Activated CD4-positive, alpha-beta memory T cell treated with anti-CD3 and anti-CD28 coated beads for 36 hours (primary cell): ENCODE measurements at regions not wholly inside any gene's neighbourhood (a gene's known extent, or its start where the extent isn't known, plus 50 kb on each side); places are given as distances from the start of the nearest gene placed in this dataset.
"Not testable (repeated sequence)": the region's sequence is repeated elsewhere in the genome, so short reads cannot be mapped to it uniquely, and the experiment has no call there.

Experiments
- CTCF ChIA-PET: fragments of 350-600 bp; sonication (Branson Sonifier 250); formaldehyde crosslinking; loops from one replicate; lab custom pipeline; 2021; ENCODE audit warnings: antibody characterized with exemption, inconsistent platforms; lab: Charles Lee
- POLR2A ChIA-PET: fragments of 350-600 bp; sonication (Branson Sonifier 250); formaldehyde crosslinking; loops from one replicate; lab custom pipeline; 2021; ENCODE audit warnings: antibody characterized with exemption; lab: Charles Lee
- DNase-seq: peaks from one replicate; pipeline ENCODE4 v3.0.0-alpha.2; 2020
- H3K27ac Mint-ChIP-seq: one replicate; pipeline ENCODE4 v1.8.0; 2021; ENCODE audit warnings: mixed read lengths
- H3K27me3 Mint-ChIP-seq: one replicate; pipeline ENCODE4 v1.8.0; 2021; ENCODE audit warnings: mixed read lengths
- H3K36me3 Mint-ChIP-seq: one replicate; pipeline ENCODE4 v1.8.0; 2021; ENCODE audit warnings: mixed read lengths
- H3K4me1 Mint-ChIP-seq: one replicate; pipeline ENCODE4 v1.8.0; 2021; ENCODE audit warnings: low read depth, mixed read lengths
- H3K4me3 Mint-ChIP-seq: one replicate; pipeline ENCODE4 v1.8.0; 2021; ENCODE audit warnings: mild to moderate bottlenecking, mixed read lengths
- H3K9me3 Mint-ChIP-seq: one replicate; pipeline ENCODE4 v1.8.0; 2021; ENCODE audit warnings: mixed read lengths
- intact Hi-C: fragments of 100-400 bp; cut with micrococcal nuclease; formaldehyde crosslinking; loops from one replicate; pipeline ENCODE4 v1.15.1; 2023

GRCh38 chr20:6270404-6270803, 147.6 kb upstream of the FERMT1 start:
- H3K27me3 Mint-ChIP-seq, DNase-seq, CTCF ChIA-PET, intact Hi-C loops, POLR2A ChIA-PET, H3K4me1 Mint-ChIP-seq, H3K27ac Mint-ChIP-seq, H3K36me3 Mint-ChIP-seq, H3K9me3 Mint-ChIP-seq, H3K4me3 Mint-ChIP-seq: not testable (repeated sequence)

GRCh38 chr20:6269168-6269873, 146.5 kb upstream of the FERMT1 start:
- H3K4me3 Mint-ChIP-seq: no peak overlapping the region
- DNase-seq: no peak
- H3K9me3 Mint-ChIP-seq: no peaks in the 10 kb centered on the region
- no peaks in the 10 kb centered on the region for H3K36me3 Mint-ChIP-seq
- intact Hi-C loops: no loop called here
- ChIA-PET POLR2A (no interaction called here), CTCF (no interaction called here)
- H3K4me1 Mint-ChIP-seq: no peaks in the 10 kb centered on the region
- no peak overlapping the region for H3K27ac Mint-ChIP-seq
- H3K27me3 Mint-ChIP-seq: peaks cover 2% of the 10 kb centered on the region

GRCh38 chr20:6265204-6265904, 142.5 kb upstream of the FERMT1 start:
- CTCF ChIA-PET: no interaction called here
- POLR2A ChIA-PET: no interaction called here
- no peak overlapping the region for H3K27ac Mint-ChIP-seq

GRCh38 chr20:6253396-6253795, 130.6 kb upstream of the FERMT1 start:
- no peak for DNase-seq

More at GRCh38 chr20:6265204-6265904, 142.5 kb upstream of the FERMT1 start:
- Mint-ChIP-seq H3K27me3 (peaks cover 2% of the 10 kb centered on the region), H3K4me3 (no peak overlapping the region), H3K4me1 (no peaks in the 10 kb centered on the region), H3K9me3 (no peaks in the 10 kb centered on the region), H3K36me3 (no peaks in the 10 kb centered on the region)
- intact Hi-C loops: no loop called here
- DNase-seq: no peak

GRCh38 chr20:6245436-6245835, 122.6 kb upstream of the FERMT1 start:
- peaks cover 3% of the 10 kb centered on the region for H3K9me3 Mint-ChIP-seq
- H3K27me3 Mint-ChIP-seq: no peaks in the 10 kb centered on the region
- no peak for DNase-seq
- H3K4me1 Mint-ChIP-seq: no peaks in the 10 kb centered on the region
- CTCF ChIA-PET: no interaction called here
- H3K36me3 Mint-ChIP-seq: no peaks in the 10 kb centered on the region
- POLR2A ChIA-PET: no interaction called here
- intact Hi-C loops: no loop called here
- no peak overlapping the region for H3K4me3 Mint-ChIP-seq
- H3K27ac Mint-ChIP-seq: no peak overlapping the region

More at GRCh38 chr20:6253396-6253795, 130.6 kb upstream of the FERMT1 start:
- Mint-ChIP-seq H3K27ac (no peak overlapping the region), H3K36me3 (no peaks in the 10 kb centered on the region), H3K4me3 (no peak overlapping the region), H3K4me1 (no peaks in the 10 kb centered on the region), H3K27me3 (no peaks in the 10 kb centered on the region), H3K9me3 (no peaks in the 10 kb centered on the region)
- ChIA-PET POLR2A (no interaction called here), CTCF (no interaction called here)
- intact Hi-C loops: no loop called here

- ChIA-PET CTCF (no interaction called here), POLR2A (no interaction called here)
- Mint-ChIP-seq H3K36me3 (no peaks in the 10 kb centered on the region), H3K4me3 (no peak overlapping the region), H3K27me3 (no peaks in the 10 kb centered on the region), H3K9me3 (peaks cover 3% of the 10 kb centered on the region), H3K4me1 (no peaks in the 10 kb centered on the region), H3K27ac (no peak overlapping the region)
- intact Hi-C loops: no loop called here
- DNase-seq: no peak
Measured at GRCh38 chr20:6241591-6241990, 118.8 kb upstream of the FERMT1 start.

- Mint-ChIP-seq H3K27me3 (no peaks in the 10 kb centered on the region), H3K36me3 (no peaks in the 10 kb centered on the region), H3K4me1 (no peaks in the 10 kb centered on the region), H3K4me3 (no peak overlapping the region), H3K27ac (no peak overlapping the region), H3K9me3 (peaks cover 3% of the 10 kb centered on the region)
- POLR2A ChIA-PET: no interaction called here
- intact Hi-C loops: no loop called here
- DNase-seq: no peak
- CTCF ChIA-PET: no interaction called here
Measured at GRCh38 chr20:6240059-6240458, 117.2 kb upstream of the FERMT1 start.

- intact Hi-C loops: no loop called here
- H3K27ac Mint-ChIP-seq: no peak overlapping the region
- H3K27me3 Mint-ChIP-seq: no peaks in the 10 kb centered on the region
- H3K4me3 Mint-ChIP-seq: no peak overlapping the region
- no peak for DNase-seq
- H3K36me3 Mint-ChIP-seq: no peaks in the 10 kb centered on the region
- no peaks in the 10 kb centered on the region for H3K9me3 Mint-ChIP-seq
- ChIA-PET POLR2A (no interaction called here), CTCF (interaction anchor here (0.5 kb wide), 1 partner anchor 12 kb away, joined by 4 read pairs; no protein-coding TSS in a partner anchor)
- H3K4me1 Mint-ChIP-seq: no peaks in the 10 kb centered on the region
Measured at GRCh38 chr20:6238421-6238820, 115.6 kb upstream of the FERMT1 start.

- ChIA-PET CTCF (no interaction called here), POLR2A (no interaction called here)
- Mint-ChIP-seq H3K36me3 (no peaks in the 10 kb centered on the region), H3K27me3 (no peaks in the 10 kb centered on the region), H3K27ac (no peak overlapping the region), H3K9me3 (no peaks in the 10 kb centered on the region), H3K4me3 (no peak overlapping the region), H3K4me1 (no peaks in the 10 kb centered on the region)
- no peak for DNase-seq
- intact Hi-C loops: no loop called here
Measured at GRCh38 chr20:6235510-6235909, 112.7 kb upstream of the FERMT1 start.

- Mint-ChIP-seq H3K4me1 (no peaks in the 10 kb centered on the region), H3K4me3 (no peak overlapping the region)
Measured at GRCh38 chr20:6232436-6232835, 109.6 kb upstream of the FERMT1 start.

GRCh38 chr20:6231556-6231955, 108.7 kb upstream of the FERMT1 start:
- ChIA-PET CTCF (no interaction called here), POLR2A (no interaction called here)
- no peaks in the 10 kb centered on the region for H3K27me3 Mint-ChIP-seq
- no peak overlapping the region for H3K4me3 Mint-ChIP-seq
- no peaks in the 10 kb centered on the region for H3K36me3 Mint-ChIP-seq
- H3K9me3 Mint-ChIP-seq: no peaks in the 10 kb centered on the region
- DNase-seq: no peak
- H3K27ac Mint-ChIP-seq: no peak overlapping the region
- intact Hi-C loops: no loop called here
- no peaks in the 10 kb centered on the region for H3K4me1 Mint-ChIP-seq

More at GRCh38 chr20:6232436-6232835, 109.6 kb upstream of the FERMT1 start:
- no peak overlapping the region for H3K27ac Mint-ChIP-seq
- no peaks in the 10 kb centered on the region for H3K27me3 Mint-ChIP-seq
- H3K9me3 Mint-ChIP-seq: no peaks in the 10 kb centered on the region
- intact Hi-C loops: no loop called here
- no peaks in the 10 kb centered on the region for H3K36me3 Mint-ChIP-seq
- POLR2A ChIA-PET: no interaction called here
- CTCF ChIA-PET: no interaction called here
- DNase-seq: no peak

GRCh38 chr20:6228302-6228843, 105.5 kb upstream of the FERMT1 start:
- Mint-ChIP-seq H3K4me3 (no peak overlapping the region), H3K36me3 (no peaks in the 10 kb centered on the region), H3K27ac (no peak overlapping the region), H3K9me3 (peaks cover 7% of the 10 kb centered on the region), H3K27me3 (no peaks in the 10 kb centered on the region), H3K4me1 (no peaks in the 10 kb centered on the region)
- no peak for DNase-seq
- ChIA-PET CTCF (no interaction called here), POLR2A (no interaction called here)
- intact Hi-C loops: no loop called here
